Activated CD8-positive, alpha-beta memory T cell treated with anti-CD3 and anti-CD28 coated beads for 36 hours (primary cell): ENCODE measurements at regions not wholly inside any gene's neighbourhood (a gene's known extent, or its start where the extent isn't known, plus 50 kb on each side); places are given as distances from the start of the nearest gene placed in this dataset.

Source experiments
- CTCF ChIA-PET: fragments of 350-600 bp; sonication (Branson Sonifier 250); formaldehyde crosslinking; loops from one replicate; lab custom pipeline; 2021; ENCODE audit warnings: antibody characterized with exemption; lab: Charles Lee
- POLR2A ChIA-PET: fragments of 350-600 bp; sonication (Branson Sonifier 250); formaldehyde crosslinking; loops from one replicate; lab custom pipeline; 2021; ENCODE audit warnings: antibody characterized with exemption; lab: Charles Lee

DNA sequence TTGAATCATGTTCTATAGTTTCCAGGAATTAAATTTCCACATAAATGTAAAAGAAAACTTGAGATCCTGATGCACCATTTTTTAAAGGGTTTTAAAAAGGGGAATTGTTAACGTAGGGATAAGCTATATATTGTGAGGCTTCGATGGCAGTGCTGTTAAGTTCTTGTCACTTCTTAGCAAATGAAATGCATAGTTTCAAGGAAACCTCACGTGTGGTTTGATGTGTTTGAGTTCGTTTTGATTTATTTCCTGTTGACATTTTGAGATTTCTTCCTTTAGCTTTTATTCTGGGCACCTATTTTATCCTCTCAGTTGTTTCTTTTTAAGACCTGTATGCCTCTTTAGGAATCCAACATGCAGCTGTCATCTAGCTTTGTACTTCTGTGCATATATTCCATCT is 301.0 kb downstream of the DOCK8 start:
- ChIA-PET POLR2A (no interaction called here), CTCF (no interaction called here)

DNA sequence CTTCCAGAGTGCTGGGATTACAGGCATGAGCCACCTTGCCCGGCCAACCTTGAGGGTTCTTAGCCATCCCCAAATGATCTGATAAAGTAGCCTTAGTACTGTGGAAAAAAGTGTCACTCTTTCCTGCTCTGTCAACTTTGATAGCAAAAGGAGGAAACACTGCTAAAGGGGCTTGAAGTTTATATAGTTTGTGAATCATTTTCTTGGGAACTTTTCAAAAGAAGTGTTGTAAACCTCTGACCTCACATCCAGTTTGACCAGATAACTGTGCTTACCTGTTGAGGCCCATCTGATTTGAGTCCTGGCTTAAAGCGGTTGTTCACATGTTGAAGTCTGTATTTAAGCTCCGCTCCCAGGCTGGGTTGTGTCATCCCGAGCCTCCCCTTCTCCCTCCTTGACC is 303.3 kb downstream of the DOCK8 start:
- ChIA-PET CTCF (interaction anchor here (0.6 kb wide), 1 partner anchor 28 kb away, joined by 4 read pairs; no protein-coding TSS in a partner anchor), POLR2A (no interaction called here)

DNA sequence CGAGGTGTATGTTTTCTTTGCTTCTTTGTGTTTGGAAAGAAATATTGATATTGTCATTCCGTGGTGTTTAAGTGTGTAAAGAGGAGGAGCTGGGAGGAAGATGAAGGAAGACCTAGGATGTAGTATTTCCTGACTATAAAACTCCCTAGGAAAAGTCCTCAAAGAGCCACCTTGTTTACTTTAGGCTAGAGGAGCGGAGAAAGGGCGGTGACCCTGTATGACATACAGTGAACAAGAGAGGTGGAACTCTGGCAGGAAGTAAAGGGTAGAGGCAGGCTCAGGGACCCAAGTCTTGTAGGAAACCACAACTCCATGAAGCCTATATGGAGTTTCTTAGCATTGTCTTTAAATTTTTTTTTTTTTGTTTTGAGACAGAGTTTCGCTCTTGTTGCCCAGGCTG is 303.9 kb downstream of the DOCK8 start:
- ChIA-PET CTCF (no interaction called here), POLR2A (no interaction called here)

DNA sequence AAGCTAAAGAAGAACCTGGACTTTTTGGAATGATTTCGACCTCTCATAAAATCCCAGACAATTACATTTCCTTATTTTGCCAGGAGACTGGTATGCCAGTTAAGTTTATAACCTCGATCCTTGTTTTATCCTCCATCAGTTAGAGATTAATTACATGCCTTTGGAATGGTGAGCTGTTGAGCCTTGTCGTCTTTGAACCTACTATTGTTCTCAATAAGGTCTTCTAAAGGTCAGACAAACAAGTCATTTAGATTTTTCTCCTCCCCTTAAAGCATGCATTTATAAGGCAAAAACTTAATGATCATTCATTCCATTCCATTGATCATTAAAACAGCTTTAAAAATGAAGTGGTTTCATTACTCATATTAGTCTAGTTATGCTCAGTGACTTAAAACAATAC is 304.9 kb downstream of the DOCK8 start:
- CTCF ChIA-PET, result no interaction called here
- POLR2A ChIA-PET, result no interaction called here

DNA sequence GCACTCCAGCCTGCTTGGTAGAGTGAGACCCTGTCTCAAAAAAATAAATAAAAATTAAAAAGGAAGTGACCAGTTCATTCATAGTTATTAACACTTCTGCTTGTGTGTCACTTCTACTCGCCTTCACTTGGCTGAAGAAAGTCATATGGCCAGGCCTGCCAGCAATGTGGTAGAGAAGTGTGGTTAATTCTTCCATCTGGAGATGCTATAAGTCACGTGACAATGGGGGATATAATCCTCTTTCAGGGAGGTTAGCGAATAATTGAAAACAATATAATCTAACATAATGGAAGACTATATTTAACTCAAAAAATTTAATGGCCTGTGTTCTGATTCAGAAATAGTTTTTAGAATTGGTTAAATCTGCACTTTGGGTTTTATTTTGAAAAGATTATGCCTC is 305.6 kb downstream of the DOCK8 start:
- ChIA-PET POLR2A (no interaction called here), CTCF (no interaction called here)

DNA sequence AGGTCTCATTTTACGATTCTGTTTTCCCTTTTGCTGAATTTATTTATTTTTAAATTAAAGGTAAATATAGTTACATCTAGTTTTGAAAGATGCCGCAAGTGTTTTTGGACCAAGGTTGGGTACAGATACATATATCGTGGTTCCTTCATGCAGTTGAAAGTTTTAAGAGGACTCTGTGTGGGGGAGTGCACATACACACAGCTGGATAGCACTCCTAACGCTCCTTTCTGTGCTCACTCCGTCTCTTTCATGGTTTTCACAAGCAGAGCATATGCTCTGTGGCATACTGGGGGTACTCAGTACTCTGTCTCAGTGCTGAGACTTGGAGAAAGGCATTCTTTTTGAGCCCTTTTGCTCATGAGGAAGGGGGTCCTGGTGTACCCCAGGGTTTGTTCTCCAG is 307.5 kb downstream of the DOCK8 start:
- POLR2A ChIA-PET, result no interaction called here
- CTCF ChIA-PET, result no interaction called here

DNA sequence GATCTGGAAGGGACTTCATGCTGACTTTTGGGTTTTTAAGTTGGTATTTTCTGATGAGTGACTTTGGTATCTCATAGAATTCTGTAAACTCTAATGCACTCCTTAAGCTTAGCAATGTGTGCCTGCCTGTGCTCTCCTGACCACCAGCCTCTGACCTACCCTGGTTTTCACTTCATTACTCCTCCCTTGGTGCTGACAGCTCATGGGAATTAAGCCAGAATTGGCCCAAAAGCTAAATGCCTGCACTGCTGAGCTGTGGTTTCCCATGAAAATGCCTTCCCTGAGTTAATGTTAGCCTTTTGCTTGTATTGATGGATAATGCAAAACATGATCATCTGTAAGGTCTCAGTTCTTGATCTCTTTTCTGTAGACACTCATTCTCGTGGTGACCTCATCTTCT is 308.0 kb downstream of the DOCK8 start:
- POLR2A ChIA-PET, result no interaction called here

DNA sequence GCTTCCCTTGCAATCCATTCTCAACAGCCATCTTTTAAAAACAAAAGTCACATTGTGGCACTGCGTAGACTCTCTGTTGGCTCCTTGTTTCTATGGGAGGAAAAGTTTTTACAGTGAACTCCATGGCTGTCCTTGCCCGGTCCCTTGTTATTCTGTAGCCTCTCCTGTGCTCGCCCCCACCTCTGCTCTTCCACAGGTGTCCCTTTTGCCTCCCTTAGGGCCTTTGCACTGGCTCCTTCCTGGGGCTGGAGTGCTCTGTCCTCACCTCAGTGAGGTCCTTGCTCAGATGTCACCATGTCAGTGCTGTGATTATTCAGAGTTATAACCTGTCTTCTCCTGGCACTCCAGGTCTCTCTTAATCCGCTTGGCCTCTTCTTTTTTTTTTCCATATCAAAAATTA is 308.8 kb downstream of the DOCK8 start:
- CTCF ChIA-PET, result no interaction called here

More for the DNA sequence above, 308.0 kb downstream of the DOCK8 start:
- CTCF ChIA-PET, result no interaction called here

DNA sequence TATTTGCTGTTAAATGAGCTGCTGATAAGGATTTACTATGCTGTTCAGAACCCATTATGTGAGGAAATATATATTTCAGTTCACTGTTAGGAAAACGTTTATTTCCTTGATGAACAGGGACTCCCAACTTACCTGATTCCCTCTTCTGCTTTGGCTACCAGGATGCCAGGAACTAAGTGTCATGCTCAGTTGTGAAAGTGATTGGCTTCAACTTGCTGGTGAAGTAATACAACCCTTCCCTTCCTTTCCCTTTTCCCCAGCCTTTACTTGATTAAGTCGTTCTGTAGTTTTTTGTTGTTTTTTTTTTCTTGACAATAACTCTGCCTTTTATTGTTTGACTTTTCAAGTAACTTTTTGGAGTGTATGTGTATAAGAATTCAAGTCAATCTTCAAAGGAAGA is 309.3 kb downstream of the DOCK8 start:
- ChIA-PET CTCF (interaction anchor here (1.1 kb wide), 1 partner anchor 53 kb away, joined by 4 read pairs; no protein-coding TSS in a partner anchor), POLR2A (interaction anchor here (0.7 kb wide), 1 partner anchor 312 kb away, joined by 4 read pairs; no protein-coding TSS in a partner anchor)

More for the DNA sequence above, 308.8 kb downstream of the DOCK8 start:
- POLR2A ChIA-PET, result interaction anchor here (0.7 kb wide), 1 partner anchor 312 kb away, joined by 4 read pairs; no protein-coding TSS in a partner anchor

DNA sequence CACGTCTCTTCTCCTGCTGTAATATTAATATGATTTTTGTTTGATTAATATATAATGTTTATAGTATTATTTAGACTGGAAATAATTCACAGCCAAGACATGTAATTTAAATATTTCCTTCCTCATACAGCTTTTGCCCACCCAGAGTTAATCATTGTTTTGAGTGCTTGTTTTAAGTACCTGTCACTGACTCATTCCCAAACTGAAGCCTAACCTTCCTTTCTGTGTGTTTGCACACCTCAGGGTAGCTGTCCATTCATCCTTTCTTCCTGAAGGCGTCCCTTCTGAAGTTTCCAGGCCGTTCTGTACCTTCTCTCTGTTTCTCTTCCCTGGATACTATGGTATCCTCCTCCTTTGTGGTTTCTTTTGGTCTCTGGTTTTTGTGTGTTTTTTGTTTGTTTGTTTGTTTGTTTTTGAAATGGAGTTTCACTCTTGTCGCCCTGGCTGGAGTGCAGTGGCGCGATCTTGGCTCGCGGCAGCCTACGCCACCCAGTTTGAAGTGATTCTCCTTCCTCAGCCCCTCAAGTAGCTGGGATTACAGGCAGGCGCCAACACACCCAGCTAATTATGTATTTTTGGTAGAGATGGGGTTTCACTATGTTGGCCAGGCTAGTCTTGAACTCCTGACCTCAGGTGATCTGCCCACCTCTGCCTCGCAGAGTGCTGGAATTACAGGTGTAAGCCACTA is 312.4 kb downstream of the DOCK8 start:
- ChIA-PET POLR2A (no interaction called here), CTCF (no interaction called here)

DNA sequence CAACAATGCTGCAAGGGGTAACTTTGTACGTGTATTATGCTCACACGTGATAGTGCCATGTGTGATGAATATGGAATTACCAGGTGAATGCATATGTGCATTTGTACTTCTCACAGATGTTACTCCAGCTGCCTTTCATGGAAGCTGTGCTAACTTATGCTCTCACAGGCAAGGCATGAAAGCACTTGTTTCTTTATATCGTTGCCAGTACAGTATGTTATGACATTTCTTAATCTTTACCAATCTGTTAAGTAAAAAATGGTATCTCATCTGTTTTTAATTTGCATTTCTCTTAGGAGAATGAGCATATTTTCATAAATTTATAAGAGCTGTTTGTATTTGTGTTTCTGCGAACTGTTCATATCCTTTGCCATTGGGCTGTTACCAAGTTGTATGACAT is 311.8 kb upstream of the DMRT1 start:
- CTCF ChIA-PET, result no interaction called here
- POLR2A ChIA-PET, result no interaction called here

DNA sequence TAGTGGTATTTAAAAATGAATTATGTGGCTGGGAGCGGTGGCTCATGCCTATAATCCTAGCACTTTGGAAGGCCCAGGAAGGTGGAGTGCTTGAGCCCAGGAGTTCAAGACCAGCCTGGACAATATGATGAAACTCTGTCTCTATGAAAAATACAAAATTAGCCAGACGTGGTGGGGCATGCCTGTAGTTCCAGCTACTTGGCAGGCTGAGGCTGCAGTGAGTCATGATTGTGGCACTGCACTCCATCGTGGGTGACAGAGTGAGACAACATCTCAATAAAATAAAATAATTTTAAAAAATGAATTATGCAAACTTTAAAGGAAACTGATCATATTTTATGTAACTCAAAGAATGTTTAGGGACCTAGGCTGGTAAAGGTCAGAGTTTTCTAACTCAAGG is 310.8 kb upstream of the DMRT1 start:
- ChIA-PET CTCF (no interaction called here), POLR2A (no interaction called here)

DNA sequence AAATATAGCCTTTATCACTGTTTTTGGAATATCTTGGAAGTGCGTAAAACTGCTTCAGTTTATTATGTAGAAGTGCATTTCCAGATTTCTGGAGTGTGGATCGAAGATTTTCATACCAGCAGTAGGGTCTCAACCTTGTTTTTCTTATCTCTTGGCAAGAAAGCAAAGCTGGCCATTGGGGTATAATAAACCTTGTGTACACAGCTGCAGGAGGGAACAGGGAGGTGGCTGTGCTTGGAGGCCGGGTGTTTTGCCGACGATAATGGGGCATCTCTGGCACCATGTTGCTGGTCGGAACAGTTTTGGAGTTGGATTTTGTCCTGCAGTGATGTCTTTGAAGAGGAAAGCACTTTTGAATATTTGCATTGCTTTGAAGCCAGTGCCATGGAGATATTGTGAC is 308.8 kb upstream of the DMRT1 start:
- ChIA-PET CTCF (no interaction called here), POLR2A (no interaction called here)

DNA sequence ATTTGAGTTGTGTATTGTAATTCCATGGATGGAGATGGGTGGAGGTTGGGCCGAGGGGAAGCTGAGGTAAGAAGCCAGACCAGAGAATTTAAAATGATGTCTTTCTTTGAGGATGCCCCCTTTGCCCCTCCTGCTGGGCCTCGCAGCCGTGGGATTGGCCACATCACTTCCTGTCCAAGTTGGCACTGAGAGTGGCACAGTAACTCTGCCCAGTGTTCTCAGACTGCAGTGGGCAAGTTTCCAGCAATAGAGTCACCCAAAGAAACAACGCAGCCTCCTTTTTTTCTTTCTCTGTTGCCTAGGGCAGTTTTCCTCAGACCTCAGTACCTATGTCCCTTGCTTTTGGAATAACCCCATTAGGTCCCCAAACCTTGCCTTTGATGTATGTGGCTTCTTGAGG is 306.6 kb upstream of the DMRT1 start:
- CTCF ChIA-PET, result no interaction called here
- POLR2A ChIA-PET, result no interaction called here

DNA sequence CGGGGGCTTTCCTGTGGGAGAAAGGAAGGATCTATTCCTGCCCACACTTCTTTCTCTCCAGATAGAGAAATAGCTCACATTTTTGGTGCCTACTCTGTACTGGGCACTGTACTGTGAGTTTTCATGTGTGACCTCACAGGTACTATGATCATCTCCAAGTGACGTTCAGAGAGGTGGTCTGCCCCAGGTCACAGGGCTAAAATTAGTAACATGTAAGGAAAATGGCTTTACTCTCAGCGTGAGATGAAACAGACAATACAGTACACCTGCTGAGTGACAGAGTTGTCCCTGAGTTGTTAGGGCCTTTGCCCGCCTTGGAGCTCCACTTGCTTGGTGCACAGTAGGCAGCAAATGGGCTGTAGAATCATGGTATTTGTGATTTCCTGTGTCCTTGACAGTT is 306.1 kb upstream of the DMRT1 start:
- ChIA-PET POLR2A (no interaction called here), CTCF (no interaction called here)

DNA sequence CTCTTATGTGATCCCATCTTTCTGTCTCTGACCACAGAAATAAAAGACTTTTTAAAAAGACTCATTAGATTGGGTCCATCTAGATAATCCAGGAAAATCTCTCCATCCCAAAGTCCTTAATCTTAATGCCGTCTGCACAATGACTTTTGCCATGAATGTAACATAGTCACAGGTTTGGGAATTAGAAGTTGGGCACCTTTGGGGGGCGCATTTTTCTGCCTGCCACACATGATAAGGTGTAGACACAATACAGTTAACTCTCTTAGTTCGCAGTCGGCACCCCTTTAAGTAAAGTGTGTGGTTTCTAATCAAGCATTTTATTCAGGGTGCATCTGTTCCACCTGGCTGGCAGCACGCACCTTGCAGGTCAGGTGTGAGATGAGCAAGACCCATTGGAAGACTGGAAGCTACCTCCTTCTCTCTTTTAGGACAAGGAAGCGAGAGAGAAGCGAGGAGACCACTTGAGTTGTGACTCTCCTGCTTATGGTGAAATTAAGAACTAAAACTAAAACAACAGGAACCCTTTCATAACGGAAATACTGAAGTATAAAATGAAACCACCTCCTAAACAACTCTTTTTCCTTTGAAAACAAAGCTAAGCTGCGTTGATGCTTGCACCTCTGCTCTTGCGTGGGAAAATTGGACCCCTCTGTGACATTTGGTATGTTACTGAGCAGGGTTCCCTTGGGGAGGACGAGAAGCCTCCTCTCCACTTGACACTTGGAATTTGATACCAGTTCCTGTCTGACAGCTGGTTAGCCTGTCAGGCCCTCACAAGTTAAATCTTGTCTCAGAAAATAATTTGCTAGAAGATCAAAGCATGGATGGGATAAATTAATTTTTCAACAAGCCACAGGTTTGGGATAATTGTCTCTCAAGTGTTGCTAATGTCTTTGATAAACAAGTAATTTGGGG is 304.6 kb upstream of the DMRT1 start:
- ChIA-PET CTCF (interaction anchor here (0.7 kb wide), 1 partner anchor 34 kb away, joined by 3 read pairs; no protein-coding TSS in a partner anchor), POLR2A (no interaction called here)

DNA sequence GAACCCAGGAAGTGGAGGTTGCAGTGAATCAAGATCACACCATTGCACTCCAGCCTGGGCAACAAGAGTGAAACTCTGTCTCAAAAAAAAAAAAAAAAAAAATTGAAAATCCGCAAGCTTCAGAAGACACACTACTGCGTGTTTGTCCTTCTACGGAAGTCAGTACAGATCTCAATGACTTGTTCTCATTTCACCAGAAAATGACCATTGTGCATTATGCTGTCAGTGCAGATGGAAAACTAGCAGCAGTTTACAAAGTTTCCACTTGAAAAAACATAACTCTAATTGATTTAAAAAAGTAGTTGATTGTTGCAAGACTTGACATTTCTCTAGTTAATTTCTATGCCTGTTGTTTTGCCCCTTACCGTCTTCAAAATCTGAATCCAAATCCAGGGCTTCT is 298.0 kb upstream of the DMRT1 start:
- CTCF ChIA-PET, result no interaction called here
- POLR2A ChIA-PET, result no interaction called here

DNA sequence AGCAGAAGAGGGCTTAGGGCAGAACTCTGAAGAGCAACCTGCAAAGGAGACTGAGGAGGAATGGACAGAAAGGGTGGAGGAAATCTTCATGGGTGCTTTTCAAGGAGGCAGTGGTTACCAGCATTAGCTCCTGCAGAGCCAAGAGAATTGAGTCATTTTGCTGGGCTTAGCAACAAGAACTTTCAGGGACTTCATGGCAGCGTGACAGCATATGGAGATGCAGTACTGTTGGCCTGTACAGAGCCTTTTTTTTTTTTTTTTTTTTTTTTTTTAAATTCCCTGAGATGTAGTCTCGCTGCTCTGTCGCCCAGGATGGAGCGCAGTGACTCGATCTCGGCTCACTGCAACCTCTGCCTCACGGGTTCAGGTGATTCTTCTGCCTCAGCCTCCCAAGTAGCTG is 296.0 kb upstream of the DMRT1 start:
- ChIA-PET POLR2A (no interaction called here), CTCF (interaction anchor here (0.7 kb wide), 2 partner anchors 28 to 85 kb away, joined by 4 to 6 read pairs; no protein-coding TSS in a partner anchor)

DNA sequence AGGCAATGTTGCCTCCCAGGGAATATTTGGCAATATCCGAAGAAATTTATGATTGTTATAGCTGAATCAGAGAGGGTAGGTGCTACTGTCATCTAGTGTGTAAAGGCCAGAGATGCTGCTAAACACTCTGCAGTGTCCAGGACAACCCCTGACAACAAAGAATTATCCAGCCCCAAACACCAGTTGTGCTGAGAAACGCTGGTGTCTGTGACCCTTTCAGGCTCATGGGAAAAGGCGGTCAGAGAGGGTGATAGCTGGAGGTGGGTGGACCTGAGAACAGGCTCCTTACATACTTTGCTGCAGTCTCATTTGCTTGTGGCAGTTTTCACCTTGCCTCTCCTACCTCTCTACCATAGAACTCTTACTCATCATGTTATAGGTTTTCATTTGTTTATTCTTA is 295.3 kb upstream of the DMRT1 start:
- CTCF ChIA-PET, result interaction anchor here (0.7 to 1.1 kb wide), 3 partner anchors 8 to 84 kb away, joined by 3 to 6 read pairs (median 4); no protein-coding TSS in a partner anchor
- POLR2A ChIA-PET, result no interaction called here

DNA sequence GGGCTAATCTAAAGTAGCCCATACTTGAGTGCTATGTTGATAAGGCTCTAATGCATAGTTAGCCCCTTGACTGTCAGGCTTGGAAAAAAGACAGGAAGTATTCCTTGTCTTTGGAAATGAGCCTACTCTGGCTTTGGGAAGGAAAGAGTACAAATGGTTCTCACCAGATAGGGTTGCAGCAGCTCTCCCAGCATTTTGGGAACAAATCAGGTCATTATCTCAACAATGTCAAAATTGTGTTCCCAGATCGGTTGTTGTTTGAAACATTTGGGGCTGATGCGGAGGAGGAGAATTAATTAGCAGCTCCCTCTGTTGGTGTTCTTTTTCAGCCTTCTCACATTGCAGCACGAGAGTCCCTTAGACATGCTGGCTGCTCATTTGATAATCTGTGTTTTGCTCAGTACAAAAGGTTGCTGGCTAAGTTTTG is 294.7 kb upstream of the DMRT1 start:
- CTCF ChIA-PET, result interaction anchor here (1.1 kb wide), 1 partner anchor 8 kb away, joined by 3 read pairs; no protein-coding TSS in a partner anchor

More for the DNA sequence above, 294.7 kb upstream of the DMRT1 start:
- POLR2A ChIA-PET, result no interaction called here
